HAP-1 (cell line): ENCODE measurements at regions not wholly inside any gene's neighbourhood (a gene's known extent, or its start where the extent isn't known, plus 50 kb on each side); places are given as distances from the start of the nearest gene placed in this dataset.

Experiments
- DNase-seq, 2 experiments: peaks; one replicate each; pipeline ENCODE4 v3.0.0-alpha.2; 2016 to 2020; ENCODE audit warnings: low spot score in 2 of 2
- H3K27me3 ChIP-seq: fragments of 250-450 bp; sonication (Bioruptor Pico); 2 replicates; pipeline ENCODE4 v1.5.1; 2020; ENCODE audit warnings: low read depth, mild to moderate bottlenecking, moderate library complexity
- H3K36me3 ChIP-seq: fragments of 250-450 bp; sonication (Bioruptor Pico); replicated peaks from 2 replicates; pipeline ENCODE4 v1.5.1; 2020; ENCODE audit warnings: mild to moderate bottlenecking
- H3K4me1 ChIP-seq: fragments of 250-450 bp; sonication (Bioruptor Pico); 2 replicates; pipeline ENCODE4 v1.5.1; 2020; ENCODE audit warnings: mild to moderate bottlenecking
- H3K4me3 ChIP-seq: fragments of 250-450 bp; sonication (Bioruptor Pico); 2 replicates; pipeline ENCODE4 v1.5.1; 2020; ENCODE audit warnings: mild to moderate bottlenecking, moderate library complexity
- H3K9me3 ChIP-seq: fragments of 250-450 bp; sonication (Bioruptor Pico); 2 replicates; pipeline ENCODE4 v1.5.1; 2020; ENCODE audit warnings: mild to moderate bottlenecking, moderate library complexity
- in situ Hi-C: fragments of 300-500 bp; cut with MboI; formaldehyde crosslinking; loops from 3 replicates; pipeline ENCODE4 v1.14.3; 2020; ENCODE audit warnings: low sequenced_read_pairs, inconsistent platforms, mixed read lengths

DNA sequence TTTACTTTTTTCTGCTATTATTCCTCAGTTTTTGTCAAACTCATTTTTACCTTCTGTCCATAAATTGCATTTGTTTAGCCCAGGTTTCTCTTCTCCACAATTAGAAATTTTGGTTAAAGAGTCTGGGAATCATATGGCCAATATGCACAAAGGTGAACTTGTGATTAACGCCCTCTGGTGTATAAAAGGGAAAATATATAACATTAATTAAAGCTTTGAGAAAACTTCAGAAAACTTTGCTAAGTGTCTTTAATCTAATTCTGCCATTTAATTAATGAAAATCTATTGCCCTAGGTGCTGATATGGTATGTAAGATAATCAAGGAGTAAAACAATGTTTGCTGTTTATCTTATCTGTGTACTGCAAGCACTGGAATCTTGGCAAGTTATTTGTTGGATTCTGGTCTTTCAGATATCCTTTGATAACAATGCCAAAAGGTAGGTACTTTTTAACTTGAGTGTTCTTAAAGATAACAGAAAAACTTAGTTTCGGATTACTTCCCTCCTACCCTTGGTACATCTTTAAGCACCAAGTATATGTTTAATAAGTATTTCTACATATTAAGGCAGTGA, 402.6 kb downstream of the SUCLA2 start:
- Histone ChIP-seq H3K27me3 (no peaks in the 10 kb centered on the region), H3K9me3 (no peaks in the 10 kb centered on the region), H3K4me1 (no peaks in the 10 kb centered on the region), H3K4me3 (no peak overlapping the region), H3K36me3 (no peaks in the 10 kb centered on the region)
- DNase-seq: peak in 1 of 2 experiments; percentile 3
- in situ Hi-C loops: no loop called here

DNA sequence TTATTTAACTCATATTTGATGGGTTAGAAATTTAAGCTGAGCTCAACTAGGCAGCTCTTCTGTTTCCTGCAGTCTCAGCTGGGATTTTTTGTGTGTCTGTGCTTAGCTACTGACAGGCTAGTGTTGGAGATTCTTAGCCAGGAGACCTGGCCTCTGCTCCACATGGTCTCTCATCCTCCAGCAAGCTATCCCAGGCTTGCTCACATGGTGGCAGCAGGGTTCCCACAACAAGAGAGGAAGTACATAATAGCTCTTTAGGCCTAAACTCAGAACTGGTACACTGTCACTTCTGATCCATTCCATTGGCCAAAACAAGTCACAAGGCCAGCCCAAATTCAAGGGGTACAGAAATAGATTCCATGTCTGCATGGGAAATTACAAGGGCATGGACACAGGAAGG, 406.2 kb downstream of the SUCLA2 start:
- H3K36me3 ChIP-seq: no peaks in the 10 kb centered on the region
- H3K4me3 ChIP-seq: no peak overlapping the region
- in situ Hi-C loops: no loop called here
- no peaks in the 10 kb centered on the region for H3K9me3 ChIP-seq
- H3K27me3 ChIP-seq: no peaks in the 10 kb centered on the region
- H3K4me1 ChIP-seq: no peaks in the 10 kb centered on the region
- DNase-seq: no peak

DNA sequence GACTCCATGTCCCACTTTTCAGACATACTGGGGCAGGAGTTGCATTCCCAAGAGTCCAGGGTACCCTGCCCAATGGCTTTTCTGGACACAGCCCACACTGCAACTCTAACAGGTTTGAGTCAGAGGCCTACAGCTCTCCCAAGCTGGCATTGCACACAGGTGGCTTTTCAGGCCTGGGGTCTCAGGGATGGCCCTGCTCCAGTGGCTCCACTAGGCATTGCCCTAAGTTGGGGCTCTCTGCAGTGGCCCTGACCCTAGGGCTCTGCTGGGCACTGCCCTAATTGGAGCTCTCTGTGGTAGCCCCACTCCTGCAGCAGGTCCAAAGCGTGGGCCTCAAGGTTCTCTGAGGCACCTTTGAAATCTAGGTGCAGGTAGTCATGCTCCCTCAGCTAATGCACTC, 408.8 kb downstream of the SUCLA2 start:
- in situ Hi-C loops: no loop called here
- Histone ChIP-seq H3K27me3 (no peaks in the 10 kb centered on the region), H3K4me3 (no peak overlapping the region), H3K36me3 (no peaks in the 10 kb centered on the region), H3K9me3 (no peaks in the 10 kb centered on the region), H3K4me1 (no peaks in the 10 kb centered on the region)
- no peak for DNase-seq

DNA sequence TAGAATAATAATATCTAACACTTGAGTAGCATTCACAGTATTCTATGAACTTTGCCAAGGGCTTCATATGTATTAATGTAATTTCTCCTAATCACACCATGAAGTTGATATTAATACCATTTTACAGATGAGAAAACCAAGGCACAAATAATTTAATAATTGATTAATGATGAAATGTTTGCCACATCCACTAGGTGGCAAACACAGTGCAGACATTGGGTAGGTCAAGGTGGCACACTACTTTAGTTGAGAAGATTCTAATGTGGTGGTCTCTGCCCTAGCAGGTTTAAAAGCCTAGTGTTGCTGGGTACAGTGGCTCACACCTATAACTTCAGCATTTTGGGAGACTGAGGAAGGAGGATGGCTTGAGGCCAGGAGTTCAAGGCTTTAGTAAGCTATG, 412.4 kb downstream of the SUCLA2 start:
- Histone ChIP-seq H3K4me1 (no peaks in the 10 kb centered on the region), H3K9me3 (no peaks in the 10 kb centered on the region; the same call in 1 of the 2 replicates), H3K4me3 (no peak overlapping the region), H3K36me3 (no peaks in the 10 kb centered on the region), H3K27me3 (no peaks in the 10 kb centered on the region)
- no peak for DNase-seq
- in situ Hi-C loops: no loop called here

DNA sequence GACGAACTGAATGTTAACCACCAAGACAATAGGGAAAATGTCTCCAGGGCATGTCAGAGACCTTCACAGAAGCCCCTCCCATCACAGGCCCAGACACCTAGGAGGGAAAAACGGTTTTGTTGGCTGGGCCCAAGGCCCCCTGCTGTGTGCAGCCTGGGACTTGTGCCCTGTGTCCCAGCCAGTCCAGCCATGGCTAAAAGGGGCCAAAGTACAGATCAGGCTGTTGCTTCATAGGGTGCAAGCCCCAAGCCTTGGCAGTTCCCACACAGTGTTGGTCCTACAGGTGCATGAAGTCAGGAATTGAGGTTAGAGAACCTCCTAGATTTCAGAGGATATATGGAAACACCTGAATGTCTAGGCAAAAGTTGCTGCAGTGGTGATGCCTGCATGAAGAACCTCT, 428.7 kb downstream of the SUCLA2 start:
- DNase-seq: no peak
- no peak overlapping the region for H3K4me3 ChIP-seq
- no peaks in the 10 kb centered on the region for H3K4me1 ChIP-seq
- H3K9me3 ChIP-seq: no peaks in the 10 kb centered on the region
- H3K36me3 ChIP-seq: no peaks in the 10 kb centered on the region
- in situ Hi-C loops: no loop called here
- no peaks in the 10 kb centered on the region for H3K27me3 ChIP-seq

DNA sequence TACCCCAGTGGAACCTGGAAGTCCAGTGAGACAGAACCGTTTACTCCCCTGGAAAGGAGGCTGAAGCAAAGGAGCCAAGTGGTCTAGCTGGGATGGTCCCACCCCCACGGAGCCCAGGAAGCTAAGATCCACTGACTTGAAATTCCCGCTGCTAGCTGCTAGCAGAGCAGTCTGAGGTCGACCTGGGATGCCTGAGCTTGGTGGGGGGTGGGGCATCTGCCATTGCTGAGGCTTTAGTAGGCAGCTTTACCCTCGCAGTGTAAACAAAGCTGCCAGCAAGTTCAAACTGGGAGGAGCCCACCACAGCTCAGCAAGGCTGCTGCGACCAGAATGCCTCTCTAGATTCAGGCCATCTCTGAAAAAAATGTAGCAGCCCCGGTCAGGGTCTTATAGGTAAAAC, 437.0 kb downstream of the SUCLA2 start:
- no peaks in the 10 kb centered on the region for H3K27me3 ChIP-seq
- no peak for DNase-seq
- no peaks in the 10 kb centered on the region for H3K4me1 ChIP-seq
- in situ Hi-C loops: no loop called here
- no peak overlapping the region for H3K4me3 ChIP-seq
- no peaks in the 10 kb centered on the region for H3K36me3 ChIP-seq
- no peaks in the 10 kb centered on the region for H3K9me3 ChIP-seq

DNA sequence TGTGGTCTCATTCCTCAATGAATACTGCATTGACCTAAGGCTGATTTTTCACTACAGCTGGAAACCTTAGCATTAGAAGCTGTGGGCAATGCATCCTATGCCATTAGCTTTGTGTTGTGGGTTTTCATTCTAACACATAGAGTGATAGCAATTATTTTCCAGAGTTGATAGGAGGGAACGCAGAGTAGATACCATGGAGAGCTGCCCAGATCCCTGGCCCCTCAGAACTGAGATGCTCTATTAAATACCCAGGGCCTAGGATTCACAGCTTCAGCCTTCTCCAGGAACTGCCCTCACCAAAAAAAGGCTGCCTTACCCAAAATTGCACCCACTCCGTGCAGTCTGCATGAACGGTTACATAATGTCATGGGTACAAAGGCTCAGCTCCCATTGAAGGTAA, 444.4 kb downstream of the SUCLA2 start:
- no peaks in the 10 kb centered on the region for H3K9me3 ChIP-seq
- no peak for DNase-seq
- no peaks in the 10 kb centered on the region for H3K4me1 ChIP-seq
- H3K27me3 ChIP-seq: no peaks in the 10 kb centered on the region
- no peak overlapping the region for H3K4me3 ChIP-seq
- in situ Hi-C loops: no loop called here
- H3K36me3 ChIP-seq: no peaks in the 10 kb centered on the region

DNA sequence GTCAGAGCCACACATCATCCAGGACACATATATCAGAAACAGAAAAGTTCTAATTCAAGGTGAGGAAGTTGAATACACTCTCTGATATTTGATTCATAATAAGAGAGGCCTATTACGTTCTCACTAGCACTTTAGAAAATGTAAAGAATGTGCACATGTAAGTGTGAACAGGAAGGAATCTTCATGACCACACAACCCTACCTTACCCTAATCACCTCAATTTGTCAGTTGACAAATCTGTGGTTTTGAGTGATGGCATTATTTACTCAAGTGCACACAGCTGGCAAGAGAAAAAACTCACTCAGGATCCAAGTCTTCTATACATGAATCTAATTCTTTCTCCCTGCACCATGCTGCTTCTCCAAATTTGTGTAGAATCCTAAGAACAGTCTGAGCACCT, 445.8 kb downstream of the SUCLA2 start:
- H3K27me3 ChIP-seq: no peaks in the 10 kb centered on the region
- DNase-seq: no peak
- H3K36me3 ChIP-seq: no peaks in the 10 kb centered on the region
- no peak overlapping the region for H3K4me3 ChIP-seq
- H3K9me3 ChIP-seq: no peaks in the 10 kb centered on the region
- in situ Hi-C loops: no loop called here
- H3K4me1 ChIP-seq: no peaks in the 10 kb centered on the region

DNA sequence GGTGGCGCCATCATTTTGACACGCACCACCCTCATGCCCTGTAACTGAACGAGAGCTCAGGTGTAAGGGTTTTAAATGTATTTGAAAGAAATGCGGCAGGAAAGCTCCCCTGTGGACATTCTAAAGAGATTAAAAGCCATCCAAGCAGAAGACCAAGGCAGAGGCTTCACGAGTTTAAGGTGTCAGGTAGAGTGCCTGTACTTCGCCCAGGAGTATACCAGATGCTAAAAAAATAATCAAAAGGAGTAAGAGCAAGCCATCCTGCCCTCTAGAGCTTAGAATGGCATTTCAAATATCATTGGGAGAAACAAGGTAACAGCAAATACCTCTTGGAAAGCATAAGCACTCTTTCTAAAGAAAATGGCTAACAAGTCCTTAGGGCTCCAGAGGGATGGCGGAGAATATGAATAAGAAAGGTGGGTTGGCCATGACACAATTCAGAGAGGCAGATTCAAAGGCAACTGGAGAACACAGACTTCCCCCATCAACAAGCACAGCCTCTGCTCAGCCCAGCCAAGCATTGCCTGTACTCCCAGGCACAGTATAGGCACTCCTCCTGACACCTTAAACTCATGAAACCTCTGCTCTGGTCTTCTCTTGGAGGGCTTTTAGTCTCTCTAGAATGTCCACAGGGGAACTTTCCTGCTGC, 447.6 kb downstream of the SUCLA2 start:
- DNase-seq: no peak
- H3K27me3 ChIP-seq: no peaks in the 10 kb centered on the region
- in situ Hi-C loops: no loop called here

DNA sequence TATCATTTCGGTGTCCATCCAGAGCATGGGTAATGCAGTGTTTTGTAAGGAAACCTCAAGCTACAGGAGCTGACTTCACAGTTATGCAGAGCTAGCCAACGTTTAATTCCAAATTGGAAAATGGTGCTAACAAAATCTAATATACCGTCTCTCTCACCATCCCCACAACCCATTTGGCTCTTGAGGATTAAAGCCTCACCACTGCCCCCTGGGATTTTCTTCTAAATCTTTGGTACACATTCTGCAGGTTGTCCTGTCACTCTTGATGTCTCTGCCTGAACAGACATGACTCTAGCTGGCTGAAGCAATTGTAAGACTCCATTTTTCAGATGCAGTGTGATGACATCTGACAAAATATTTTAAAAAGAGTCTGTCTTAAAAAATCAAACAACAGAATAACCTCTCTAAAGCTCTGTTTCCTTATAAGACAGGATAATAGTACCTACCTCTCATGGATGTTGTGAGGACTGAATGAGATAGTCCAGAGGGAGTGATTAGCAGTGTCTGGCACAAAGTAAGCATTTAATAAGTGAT, 451.8 kb downstream of the SUCLA2 start:
- H3K4me1 ChIP-seq: no peaks in the 10 kb centered on the region
- H3K4me3 ChIP-seq: no peak overlapping the region
- DNase-seq: no peak
- no peaks in the 10 kb centered on the region for H3K27me3 ChIP-seq
- in situ Hi-C loops: no loop called here
- H3K9me3 ChIP-seq: no peaks in the 10 kb centered on the region
- H3K36me3 ChIP-seq: no peaks in the 10 kb centered on the region

More for the DNA sequence above, 447.6 kb downstream of the SUCLA2 start:
- Histone ChIP-seq H3K4me3 (no peak overlapping the region), H3K36me3 (no peaks in the 10 kb centered on the region), H3K9me3 (no peaks in the 10 kb centered on the region), H3K4me1 (no peaks in the 10 kb centered on the region)

DNA sequence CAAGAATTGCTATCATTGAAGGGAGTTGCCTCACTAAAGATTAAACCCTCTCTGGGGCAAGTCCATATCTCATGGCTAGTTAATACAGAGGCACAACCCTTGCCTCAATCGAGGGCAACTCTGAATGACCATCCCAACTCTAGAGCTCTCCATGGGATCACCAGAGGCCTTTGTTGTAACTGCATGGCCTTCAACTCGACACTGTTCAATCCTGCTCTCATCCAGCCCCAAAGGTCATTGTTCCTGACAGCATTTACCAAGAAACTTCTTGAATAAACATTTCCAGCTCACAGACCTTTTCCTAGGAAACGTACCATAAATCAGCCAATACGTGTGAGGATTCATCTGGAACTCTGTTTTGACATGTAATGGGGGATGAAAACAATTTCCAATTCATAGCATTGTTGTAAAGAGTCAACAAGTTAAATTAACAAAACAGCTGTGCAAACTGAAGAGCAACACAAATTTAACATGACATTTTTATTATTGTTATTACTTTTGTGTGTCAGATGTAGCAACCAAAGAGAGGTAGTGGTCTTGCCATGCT, 452.7 kb downstream of the SUCLA2 start:
- Histone ChIP-seq H3K9me3 (no peaks in the 10 kb centered on the region), H3K4me3 (no peak overlapping the region), H3K4me1 (no peaks in the 10 kb centered on the region), H3K27me3 (no peaks in the 10 kb centered on the region), H3K36me3 (no peaks in the 10 kb centered on the region)
- in situ Hi-C loops: no loop called here
- DNase-seq: no peak

DNA sequence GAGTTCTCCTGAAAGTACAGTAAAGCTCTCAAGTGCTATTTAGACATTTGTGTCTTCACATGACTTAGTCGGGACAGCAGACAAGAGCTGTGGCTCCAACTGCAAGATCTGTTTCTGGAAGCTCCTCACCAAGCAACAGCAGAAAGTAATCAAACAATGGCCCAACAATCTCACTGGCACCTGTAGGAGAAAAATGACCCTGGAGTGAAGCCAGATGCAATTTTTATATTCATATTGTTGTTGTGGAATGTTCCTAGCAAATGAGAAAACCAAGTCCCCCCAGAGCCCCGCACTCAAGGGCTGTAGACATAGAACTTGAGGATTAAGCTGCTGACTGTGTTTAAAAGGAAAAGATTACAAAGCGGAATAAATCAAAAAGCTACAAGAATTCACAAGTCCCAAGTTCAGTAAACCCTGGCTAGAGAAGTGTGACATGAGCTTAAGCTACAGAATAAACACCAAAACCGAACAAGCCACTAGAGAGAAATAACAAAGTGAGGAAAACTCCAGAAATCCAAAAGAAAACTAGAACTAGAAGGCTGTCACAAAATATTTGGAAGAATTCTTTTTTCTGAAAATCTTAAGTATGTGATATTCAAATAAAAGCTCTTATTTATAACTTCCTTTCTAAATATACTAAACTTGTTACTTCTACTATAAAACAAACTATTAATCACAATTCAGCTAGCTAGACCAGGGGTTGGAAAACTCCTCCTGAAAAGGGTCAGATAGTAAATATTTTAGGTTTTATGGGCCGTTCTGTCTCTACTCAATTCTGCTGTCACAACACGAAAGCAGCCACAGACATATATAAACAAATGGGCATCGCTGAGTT, 454.5 kb downstream of the SUCLA2 start:
- no peaks in the 10 kb centered on the region for H3K27me3 ChIP-seq
- in situ Hi-C loops: no loop called here
- H3K4me3 ChIP-seq: no peak overlapping the region
- no peaks in the 10 kb centered on the region for H3K36me3 ChIP-seq
- H3K9me3 ChIP-seq: no peaks in the 10 kb centered on the region
- DNase-seq: no peak
- H3K4me1 ChIP-seq: no peaks in the 10 kb centered on the region

DNA sequence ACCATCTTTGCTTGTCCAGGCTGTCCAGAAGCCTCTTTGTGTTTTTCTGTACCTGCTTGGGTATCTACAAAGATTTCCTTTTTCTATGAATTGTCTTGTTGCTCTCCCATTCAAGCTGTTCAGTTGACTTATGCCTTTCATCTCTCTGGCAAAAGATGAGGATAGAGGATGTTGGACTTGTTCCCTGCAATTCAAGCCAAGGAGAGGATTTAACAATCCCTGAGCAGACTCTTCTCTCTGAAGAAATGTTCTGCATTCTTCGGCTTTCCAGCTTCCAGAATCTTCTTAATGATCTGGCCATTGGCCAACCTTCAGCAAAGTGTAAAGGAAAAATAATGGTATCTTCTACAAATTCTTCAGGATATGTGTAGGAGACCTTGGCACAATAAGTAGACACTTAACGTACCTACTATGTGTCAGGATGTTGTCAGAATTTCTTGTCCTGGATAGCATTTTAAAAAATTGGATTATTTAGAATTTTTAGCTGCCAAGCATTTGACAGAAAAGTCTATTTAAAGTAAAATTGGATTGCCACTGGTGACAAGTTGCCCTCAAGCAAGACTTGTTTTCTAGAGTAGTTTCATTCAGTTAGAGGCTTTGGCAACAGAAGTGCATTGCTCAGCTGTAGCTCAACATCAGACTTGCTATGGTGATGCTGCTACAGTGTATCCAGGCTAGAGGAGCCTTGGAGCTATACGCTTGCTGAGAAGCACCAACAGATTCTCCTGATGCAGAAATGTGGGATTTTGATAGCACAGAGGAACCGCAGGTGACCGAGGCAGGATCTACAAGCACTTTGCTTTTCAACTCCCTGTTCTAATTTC, 455.7 kb downstream of the SUCLA2 start:
- H3K4me3 ChIP-seq: no peak overlapping the region
- no peaks in the 10 kb centered on the region for H3K4me1 ChIP-seq
- in situ Hi-C loops: no loop called here
- no peak for DNase-seq
- H3K9me3 ChIP-seq: no peaks in the 10 kb centered on the region
- no peaks in the 10 kb centered on the region for H3K27me3 ChIP-seq
- no peaks in the 10 kb centered on the region for H3K36me3 ChIP-seq
